RWPE1 (cell line): ENCODE measurements at regions not wholly inside any gene's neighbourhood (a gene's known extent, or its start where the extent isn't known, plus 50 kb on each side); places are given as distances from the start of the nearest gene placed in this dataset.
"Not testable (repeated sequence)": the region's sequence is repeated elsewhere in the genome, so short reads cannot be mapped to it uniquely, and the experiment has no call there.

Experiments used
- CTCF ChIA-PET: fragments of 350-600 bp; sonication (Branson Sonifier 250); formaldehyde crosslinking; extraction: SDS; loops from one replicate; lab custom pipeline; 2021; lab: Yijun Ruan, JAX
- POLR2A ChIA-PET: fragments of 400-600 bp; formaldehyde crosslinking; extraction: SDS; loops from one replicate; lab custom pipeline; 2020; ENCODE audit warnings: antibody characterized with exemption; ENCODE audit not compliant: low non-redundant PET; lab: Yijun Ruan, JAX
- DNase-seq: peaks from one replicate; pipeline ENCODE4 v3.0.0; 2012; ENCODE audit warnings: low spot score
- H3K27ac ChIP-seq: fragments of 450-650 bp; 2 replicates; pipeline ENCODE4 v1.5.1; 2017
- CTCF ChIP-seq: fragments of 450-650 bp; conservative IDR thresholded peaks from 2 replicates; pipeline ENCODE4 v1.5.1; 2017; ENCODE audit warnings: low read depth, mild to moderate bottlenecking

GRCh38 chr10:47164126-47164799 lies 135.7 kb upstream of the GDF10 start:
- H3K27ac ChIP-seq, result no peak overlapping the region
- peak; percentile 76 for DNase-seq
- ChIA-PET CTCF (no interaction called here), POLR2A (no interaction called here)
- TF ChIP-seq CTCF, result no peak

- POLR2A ChIA-PET, result no interaction called here
- H3K27ac ChIP-seq, result no peak overlapping the region
- no peak for DNase-seq
- TF ChIP-seq CTCF, result no peak
- CTCF ChIA-PET, result no interaction called here
These were observed 135.2 kb upstream of the GDF10 start for GRCh38 chr10:47164800-47165128.

GRCh38 chr10:47165168-47165710 lies 134.8 kb upstream of the GDF10 start:
- POLR2A ChIA-PET, result no interaction called here
- CTCF ChIA-PET, result no interaction called here
- TF ChIP-seq CTCF, result no peak
- no peak overlapping the region for H3K27ac ChIP-seq
- no peak for DNase-seq

- DNase-seq, result no peak
- POLR2A ChIA-PET, result no interaction called here
These were observed 134.1 kb upstream of the GDF10 start for GRCh38 chr10:47165711-47166404.

GRCh38 chr10:47166405-47166777 lies 133.6 kb upstream of the GDF10 start:
- no peak overlapping the region for H3K27ac ChIP-seq
- CTCF ChIA-PET, result interaction anchor here (0.6 to 1.1 kb wide), 2 partner anchors 13 to 51 kb away, joined by 3 read pairs; no protein-coding TSS in a partner anchor
- POLR2A ChIA-PET, result no interaction called here
- DNase-seq, result no peak
- TF ChIP-seq CTCF, result no peak

More at GRCh38 chr10:47165711-47166404, 134.1 kb upstream of the GDF10 start:
- H3K27ac ChIP-seq, result no peak overlapping the region
- CTCF ChIA-PET, result no interaction called here
- no peak for TF ChIP-seq CTCF

- POLR2A ChIA-PET, H3K27ac ChIP-seq, DNase-seq: not testable (repeated sequence)
- CTCF ChIA-PET, result interaction anchor here (0.6 to 1.1 kb wide), 3 partner anchors 14 to 281 kb away, joined by 3 read pairs; no protein-coding TSS in a partner anchor
These were observed 133.0 kb upstream of the GDF10 start for GRCh38 chr10:47166808-47167581.
